ENCODE measurements at regions not wholly inside any gene's neighbourhood (a gene's known extent, or its start where the extent isn't known, plus 50 kb on each side); places are given as distances from the start of the nearest gene placed in this dataset.

DNA sequence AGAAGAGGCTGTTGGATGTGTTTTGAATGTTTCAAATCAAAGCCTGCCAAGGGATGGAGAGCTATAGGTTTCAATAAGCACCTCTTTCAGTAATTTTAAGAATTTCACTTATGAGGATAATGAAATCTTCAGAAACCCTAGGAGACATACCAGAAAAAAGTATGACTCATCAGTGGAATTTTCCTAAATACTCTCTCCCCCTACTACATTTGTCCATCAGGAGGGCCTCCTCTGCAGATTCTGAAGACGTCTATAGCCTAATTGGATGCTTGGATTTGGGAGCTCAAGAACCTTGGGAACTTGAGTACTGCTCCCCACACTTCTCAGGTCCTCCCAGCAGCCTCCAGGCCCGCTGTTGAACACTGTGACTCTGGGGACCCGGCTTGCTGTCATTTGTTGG is 374.3 kb downstream of the SLC4A3 start:
- no peak overlapping the region for H3K4me3 ChIP-seq (replicated peaks; ENCODE audit: low read depth, low read length)
- DNase-seq (ENCODE audit: low read depth): peak; percentile 53
- no peak for TF ChIP-seq CTCF (IDR thresholded peaks at IDR 0.05; ENCODE audit: low read length, missing control alignments)

DNA sequence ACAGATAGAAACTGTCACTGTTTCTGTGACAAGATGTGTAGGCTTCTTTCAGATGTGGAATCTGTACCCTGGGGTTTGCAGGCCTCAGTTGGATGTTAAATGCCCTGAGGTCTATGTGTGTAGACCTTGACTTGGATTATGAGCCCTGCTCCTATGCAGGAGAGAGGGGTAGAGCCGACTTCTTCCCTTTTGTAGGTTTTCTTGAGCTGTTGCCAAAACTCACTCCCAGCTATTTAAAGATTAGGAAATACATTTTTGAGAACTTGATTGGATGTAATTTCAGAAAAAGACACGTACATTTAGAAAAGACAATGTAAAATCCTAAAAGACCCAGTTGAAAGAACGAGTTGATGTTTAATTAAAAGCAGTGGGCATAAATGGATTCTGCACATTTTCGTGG is 374.8 kb downstream of the SLC4A3 start:
- TF ChIP-seq CTCF (IDR thresholded peaks at IDR 0.05; ENCODE audit: low read length, missing control alignments): no peak
- peak; percentile 8 for DNase-seq (ENCODE audit: low read depth)
- no peak overlapping the region for H3K4me3 ChIP-seq (replicated peaks; ENCODE audit: low read depth, low read length)

- no peak for TF ChIP-seq CTCF (IDR thresholded peaks at IDR 0.05; ENCODE audit: low read length, missing control alignments)
- H3K4me3 ChIP-seq (replicated peaks; ENCODE audit: low read depth, low read length): no peak overlapping the region
- no peak for DNase-seq (ENCODE audit: low read depth)
Measured at GRCh38 chr2:220002699-220003098, 375.3 kb downstream of the SLC4A3 start.

DNA sequence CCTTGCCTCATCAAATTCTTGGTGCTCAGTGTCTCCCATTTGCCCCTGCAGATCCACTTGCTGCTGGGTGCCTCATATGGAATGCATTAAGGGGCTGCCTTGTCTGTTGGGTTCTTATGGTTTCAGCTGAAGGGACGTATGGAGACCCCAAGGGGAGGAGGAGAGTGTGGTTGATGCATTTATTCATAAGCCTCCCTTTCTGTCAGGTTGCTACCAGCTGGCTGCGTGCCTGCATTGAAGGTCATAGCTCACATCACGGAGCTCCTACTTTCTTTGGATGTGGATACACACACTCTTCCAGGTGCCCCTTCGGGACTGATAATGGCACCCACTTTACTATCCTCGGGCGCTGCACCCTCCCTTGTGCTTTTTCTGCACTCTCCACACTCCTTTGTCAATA is 377.9 kb downstream of the SLC4A3 start:
- DNase-seq (ENCODE audit: low read depth): no peak
- no peak overlapping the region for H3K4me3 ChIP-seq (replicated peaks; ENCODE audit: low read depth, low read length)
- TF ChIP-seq CTCF (IDR thresholded peaks at IDR 0.05; ENCODE audit: low read length, missing control alignments): no peak

GRCh38 chr2:220006152-220006621 is 378.8 kb downstream of the SLC4A3 start:
- no peak for TF ChIP-seq CTCF (IDR thresholded peaks at IDR 0.05; ENCODE audit: low read length, missing control alignments)
- peak; percentile 72 for DNase-seq (ENCODE audit: low read depth)

DNA sequence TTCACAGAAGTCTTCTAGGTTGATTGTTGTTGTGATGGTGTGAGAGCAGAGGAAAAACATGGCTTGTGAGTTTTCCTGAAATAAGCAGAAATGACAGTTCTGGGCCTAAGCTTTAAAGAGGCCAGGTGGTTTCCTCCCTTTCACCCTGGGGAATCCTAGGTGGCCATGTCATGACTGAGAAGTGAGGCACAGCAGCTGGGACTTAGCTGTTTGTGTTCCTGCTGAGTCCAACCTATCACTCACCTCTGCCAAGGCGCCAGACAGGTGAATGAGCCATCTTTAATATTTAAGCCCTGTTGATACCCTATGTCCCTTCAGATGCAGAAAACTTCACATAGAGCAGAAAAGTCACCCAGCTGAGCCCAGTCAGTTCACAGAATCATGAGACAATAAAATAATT is 384.4 kb downstream of the SLC4A3 start:
- no peak for TF ChIP-seq CTCF (IDR thresholded peaks at IDR 0.05; ENCODE audit: low read length, missing control alignments)
- DNase-seq (ENCODE audit: low read depth): no peak
- H3K4me3 ChIP-seq (replicated peaks; ENCODE audit: low read depth, low read length): no peak overlapping the region

More at GRCh38 chr2:220006152-220006621, 378.8 kb downstream of the SLC4A3 start:
- no peak overlapping the region for H3K4me3 ChIP-seq (replicated peaks; ENCODE audit: low read depth, low read length)

- H3K4me3 ChIP-seq (replicated peaks; ENCODE audit: low read depth, low read length): no peak overlapping the region
- DNase-seq (ENCODE audit: low read depth): no peak
- no peak for TF ChIP-seq CTCF (IDR thresholded peaks at IDR 0.05; ENCODE audit: low read length, missing control alignments)
Measured at GRCh38 chr2:220014961-220015360, 387.5 kb downstream of the SLC4A3 start.
